H1 (cell line): ENCODE measurements at regions not wholly inside any gene's neighbourhood (a gene's known extent, or its start where the extent isn't known, plus 50 kb on each side); places are given as distances from the start of the nearest gene placed in this dataset.

Experiments used
- EZH2 ChIP-seq: fragments of 200-600 bp; sonication (generic); IDR thresholded peaks from 2 replicates; pipeline ENCODE4 v1.7.1; 2012; ENCODE audit warnings: low read depth, mild to moderate bottlenecking, moderate library complexity, low read length, inconsistent platforms; ENCODE audit not compliant: severe bottlenecking
- GTF2F1 ChIP-seq: IDR thresholded peaks from 2 replicates; pipeline ENCODE4 v1.6.1; 2012; ENCODE audit warnings: low read depth, low read length, improper control_type of control experiment, borderline replicate concordance
- SP2 ChIP-seq: IDR thresholded peaks from 2 replicates; pipeline ENCODE4 v1.6.1; 2012; ENCODE audit warnings: mild to moderate bottlenecking, low read length, inconsistent platforms
- SP4 ChIP-seq: IDR thresholded peaks from 2 replicates; pipeline ENCODE4 v1.6.1; 2012; ENCODE audit warnings: low read length, inconsistent platforms
- SUZ12 ChIP-seq: fragments of 200-600 bp; sonication (generic); IDR thresholded peaks from 2 replicates; pipeline ENCODE4 v1.6.1; 2012; ENCODE audit warnings: mild to moderate bottlenecking, inconsistent platforms, low read length, moderate library complexity, mixed read lengths
- USF2 ChIP-seq: IDR thresholded peaks from 2 replicates; pipeline ENCODE4 v1.6.1; 2011; ENCODE audit warnings: low read length, improper control_type of control experiment
- TF ChIP-seq, protein P1 (sequence below): IDR thresholded peaks from 2 replicates; pipeline ENCODE4 v1.6.1; 2012; ENCODE audit warnings: low read length, inconsistent platforms

GRCh38 chr4:153154007-153154975 lies 50.0 kb upstream of the TRIM2 start (continued):
- TF ChIP-seq EZH2 (no peak), USF2 (no peak), SP4 (no peak), SUZ12 (no peak), SP2 (no peak), GTF2F1 (no peak)
- TF ChIP-seq, protein P1, sequence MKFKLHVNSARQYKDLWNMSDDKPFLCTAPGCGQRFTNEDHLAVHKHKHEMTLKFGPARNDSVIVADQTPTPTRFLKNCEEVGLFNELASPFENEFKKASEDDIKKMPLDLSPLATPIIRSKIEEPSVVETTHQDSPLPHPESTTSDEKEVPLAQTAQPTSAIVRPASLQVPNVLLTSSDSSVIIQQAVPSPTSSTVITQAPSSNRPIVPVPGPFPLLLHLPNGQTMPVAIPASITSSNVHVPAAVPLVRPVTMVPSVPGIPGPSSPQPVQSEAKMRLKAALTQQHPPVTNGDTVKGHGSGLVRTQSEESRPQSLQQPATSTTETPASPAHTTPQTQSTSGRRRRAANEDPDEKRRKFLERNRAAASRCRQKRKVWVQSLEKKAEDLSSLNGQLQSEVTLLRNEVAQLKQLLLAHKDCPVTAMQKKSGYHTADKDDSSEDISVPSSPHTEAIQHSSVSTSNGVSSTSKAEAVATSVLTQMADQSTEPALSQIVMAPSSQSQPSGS, result no peak
- TF ChIP-seq, all 59 proteins: peak for 0
